K562 (cell line): ENCODE measurements at regions not wholly inside any gene's neighbourhood (a gene's known extent, or its start where the extent isn't known, plus 50 kb on each side); places are given as distances from the start of the nearest gene placed in this dataset.

Source experiments
- ATAC-seq: fragments of 200-7000 bp; cut with Tn5 transposase; 3 replicates; pipeline ENCODE4 v1.9.1; 2020; ENCODE audit warnings: moderate library complexity
- BruUV-seq: library from RNA; stranded (reverse); fragments of 400-500 nt; replicated peaks from 2 replicates; lab custom pipeline; 2021; lab: Mats Ljungman, UMichigan
- CTCF ChIA-PET: fragments of 300-600 bp; formaldehyde crosslinking; extraction: SDS; loops from one replicate; lab custom pipeline; 2021; ENCODE audit warnings: low intra/inter-chr PET ratio; lab: Yijun Ruan, JAX
- POLR2A ChIA-PET: fragments of 300-600, 350-650 bp; sonication (Branson Sonifier 250); formaldehyde crosslinking; extraction: SDS; loops from one replicate; lab custom pipeline; 2021; ENCODE audit warnings: antibody characterized with exemption, inconsistent platforms; lab: Yijun Ruan, JAX
- DNase-seq, 4 experiments: peaks; one replicate each; pipeline versions ENCODE4 v3.0.0 to v3.0.0-alpha.2; 2011 to 2018; ENCODE audit warnings: low spot score in 3 of 4, mixed read lengths in 3 of 4; ENCODE audit errors: extremely low read depth in 1 of 4
- FAIRE-seq: peaks from 2 replicates; lab custom pipeline; 2011; peaks lifted over from hg19 to GRCh38; lab: Jason Lieb, UNC
- H2AFZ ChIP-seq: 2 replicates; pipeline ENCODE4 v1.6.0; 2011; ENCODE audit warnings: low read depth, low read length, control low read depth, inconsistent platforms
- H3K27ac ChIP-seq: fragments of 200-600 bp; 3 replicates; pipeline ENCODE4 v1.8.0; 2011; ENCODE audit warnings: low read depth, mild to moderate bottlenecking, control low read depth, inconsistent platforms, low read length, moderate library complexity, mixed read lengths; ENCODE audit errors: extremely low read depth
- H3K27me3 ChIP-seq, 2 experiments: fragments of 300-600 bp in 1 of 2; 2 replicates in 1 of 2; 3 replicates in 1 of 2; pipeline versions ENCODE4 v1.6.0 to v1.8.0; 2011; ENCODE audit warnings: inconsistent platforms in 2 of 2, low read length in 2 of 2, mild to moderate bottlenecking in 1 of 2, mixed read lengths in 1 of 2, moderate library complexity in 1 of 2; ENCODE audit not compliant: control insufficient read depth in 2 of 2, insufficient read depth in 2 of 2
- H3K36me3 ChIP-seq: fragments of 300-600 bp; 3 replicates; pipeline ENCODE4 v1.8.0; 2011; ENCODE audit warnings: mild to moderate bottlenecking, low read length, inconsistent platforms; ENCODE audit not compliant: control insufficient read depth, insufficient read depth
- H3K4me1 ChIP-seq, 2 experiments: fragments of 200-600 bp in 1 of 2; replicated peaks in 1 of 2; 2 replicates in 1 of 2; 3 replicates in 1 of 2; pipeline versions ENCODE4 v1.5.1 to v1.8.0; 2011; ENCODE audit warnings: inconsistent platforms in 2 of 2, low read length in 2 of 2, mild to moderate bottlenecking in 1 of 2, mixed read lengths in 1 of 2, moderate library complexity in 1 of 2; ENCODE audit not compliant: control insufficient read depth in 2 of 2, insufficient read depth in 2 of 2
- H3K4me2 ChIP-seq: 2 replicates; pipeline ENCODE4 v1.6.1; 2011; ENCODE audit warnings: low read length, control low read depth, inconsistent platforms, mixed read lengths; ENCODE audit not compliant: insufficient read depth
- H3K4me3 ChIP-seq: fragments of 200-600 bp; sonication (generic), shearing (Covaris generic); 2 replicates; pipeline ENCODE4 v1.5.1; 2016; ENCODE audit warnings: control low read depth, inconsistent platforms
- H3K79me2 ChIP-seq: fragments of 200-600 bp; 3 replicates; pipeline ENCODE4 v1.8.0; 2011; ENCODE audit warnings: low read length, inconsistent platforms; ENCODE audit not compliant: control insufficient read depth, insufficient read depth
- H3K9ac ChIP-seq, 2 experiments: 2 replicates each; pipeline versions ENCODE4 v1.6.0 to v1.6.1; 2011; ENCODE audit warnings: low read depth in 2 of 2, low read length in 2 of 2, control low read depth in 1 of 2, inconsistent platforms in 1 of 2, mild to moderate bottlenecking in 1 of 2, mixed read lengths in 1 of 2; ENCODE audit not compliant: insufficient read depth in 1 of 2
- H3K9me1 ChIP-seq: one replicate; pipeline ENCODE4 v1.6.0; 2011; ENCODE audit warnings: inconsistent platforms, mild to moderate bottlenecking, low read length, moderate library complexity; ENCODE audit not compliant: control insufficient read depth, insufficient read depth
- H3K9me3 ChIP-seq: replicated peaks from 2 replicates; pipeline ENCODE4 v1.5.1; 2011; ENCODE audit warnings: low read depth, low read length, inconsistent platforms; ENCODE audit not compliant: control insufficient read depth, insufficient read depth
- H4K20me1 ChIP-seq: replicated peaks from 2 replicates; pipeline ENCODE4 v1.6.1; 2011; ENCODE audit warnings: low read length, inconsistent platforms, mixed read lengths; ENCODE audit not compliant: control insufficient read depth, insufficient read depth
- CBFA2T3 ChIP-seq: fragments of 450-650 bp; IDR thresholded peaks from 2 replicates; pipeline ENCODE4 v1.6.1; 2017
- CEBPB ChIP-seq: fragments of 450-650 bp; IDR thresholded peaks from 2 replicates; pipeline ENCODE4 v1.6.1; 2016; ENCODE audit warnings: missing genetic modification characterization, missing compliant biosample characterization
- E2F8 ChIP-seq: fragments of 450-650 bp; IDR thresholded peaks from 2 replicates; pipeline ENCODE4 v1.7.1; 2018; ENCODE audit warnings: mild to moderate bottlenecking, low read depth; ENCODE audit not compliant: partially characterized antibody
- HINFP ChIP-seq: fragments of 450-650 bp; conservative IDR thresholded peaks from 2 replicates; pipeline ENCODE4 v1.6.1; 2016; ENCODE audit warnings: missing genetic modification characterization, low read depth, mild to moderate bottlenecking, control low read depth, missing compliant biosample characterization
- MAFG ChIP-seq: fragments of 450-650 bp; conservative IDR thresholded peaks from 2 replicates; pipeline ENCODE4 v1.6.1; 2016; ENCODE audit warnings: missing genetic modification characterization, missing compliant biosample characterization
- NR1H2 ChIP-seq: sonication (generic); formaldehyde crosslinking; IDR thresholded peaks from 2 replicates; pipeline ENCODE4 v1.4.0; 2020; ENCODE audit warnings: mild to moderate bottlenecking, missing genetic modification reagents
- RCOR1 ChIP-seq, 2 experiments: IDR thresholded peaks; 2 replicates each; pipeline ENCODE4 v1.6.1; 2012; ENCODE audit warnings: low read depth in 2 of 2, low read length in 2 of 2, borderline replicate concordance in 1 of 2, improper control_type of control experiment in 1 of 2
- SREBF2 ChIP-seq: sonication (generic); formaldehyde crosslinking; IDR thresholded peaks from 2 replicates; pipeline ENCODE4 v1.4.0; 2020; ENCODE audit warnings: mild to moderate bottlenecking, missing genetic modification reagents
- STAT5B ChIP-seq: fragments of 250-450 bp; sonication (Bioruptor Pico); IDR thresholded peaks from 2 replicates; pipeline ENCODE4 v1.8.0; 2021; ENCODE audit warnings: mild to moderate bottlenecking, inconsistent platforms
- TAL1 ChIP-seq: fragments of 450-650 bp; IDR thresholded peaks from 2 replicates; pipeline ENCODE4 v1.6.1; 2016; ENCODE audit warnings: mild to moderate bottlenecking
- TCF3 ChIP-seq: sonication (generic); formaldehyde crosslinking; IDR thresholded peaks from 2 replicates; pipeline ENCODE4 v1.4.0; 2020; ENCODE audit warnings: mild to moderate bottlenecking, missing genetic modification reagents
- ZNF224 ChIP-seq: sonication (generic); formaldehyde crosslinking; IDR thresholded peaks from 2 replicates; pipeline ENCODE4 v1.8.0; 2022; ENCODE audit warnings: mild to moderate bottlenecking, missing genetic modification reagents
- ZNF444 ChIP-seq: fragments of 250-450 bp; sonication (Bioruptor Pico); IDR thresholded peaks from 2 replicates; pipeline ENCODE4 v1.4.0; 2020; ENCODE audit warnings: mild to moderate bottlenecking, moderate library complexity
- WGBS: fragments of 100-300 bp; shearing (Covaris generic); methylation state at CpG from one replicate; pipeline ENCODE4 v1.1.6; 2016; ENCODE audit warnings: low coverage, mixed read lengths; ENCODE audit not compliant: insufficient coverage; ENCODE audit errors: missing lambda C conversion rate; 5-methylcytosine and 5-hydroxymethylcytosine counted together
- in situ Hi-C: fragments of 300-500 bp; cut with MboI; formaldehyde crosslinking; loops from 4 replicates; pipeline ENCODE4 v1.15.0; 2018; ENCODE audit warnings: inconsistent platforms, mixed read lengths
- intact Hi-C: fragments of 100-400 bp; cut with micrococcal nuclease; formaldehyde crosslinking; loops from 2 replicates; pipeline ENCODE4 v1.14.2; 2022

- Histone ChIP-seq H2AFZ (no peak overlapping the region), H4K20me1 (no peaks in the 10 kb centered on the region), H3K27me3 (no peaks in the 10 kb centered on the region), H3K4me2 (no peak overlapping the region), H3K9me1 (no peaks in the 10 kb centered on the region), H3K9ac (no peak overlapping the region), H3K27ac (no peak overlapping the region), H3K4me1 (no peaks in the 10 kb centered on the region; a peak in 1 of 5 replicates), H3K36me3 (no peaks in the 10 kb centered on the region), H3K79me2 (no peaks in the 10 kb centered on the region), H3K9me3 (no peaks in the 10 kb centered on the region), H3K4me3 (no peak overlapping the region)
- in situ Hi-C loops (no loop called here), intact Hi-C loops (no loop called here)
- ChIA-PET POLR2A (no interaction called here), CTCF (no interaction called here)
- FAIRE-seq (no peak), DNase-seq (peak in 2 of 4 experiments; percentile 7 to 16), ATAC-seq (no peak)
- 0% methylated on average over 3 of the region's 3 CpGs for WGBS
- no TSS peak for BruUV-seq
- TF ChIP-seq CEBPB (tag) (no peak), CBFA2T3 (peak; percentile 52), TAL1 (0 out of 2 replicates have a peak, but pooled peaks have one; percentile 38), TCF3 (CRISPR knock-in tag) (peak; percentile 55; the same call in 1 of the 2 replicates)
These were observed 657.3 kb upstream of the COBL start for GRCh38 chr7:51973939-51974338.

- BruUV-seq: no TSS peak
- no peaks in the 10 kb centered on the region for H4K20me1 ChIP-seq
- H3K9me3 ChIP-seq: no peaks in the 10 kb centered on the region
- ChIA-PET CTCF (no interaction called here), POLR2A (no interaction called here)
- in situ Hi-C loops: no loop called here
- no peak overlapping the region for H3K4me2 ChIP-seq
- H3K4me3 ChIP-seq: no peak overlapping the region
- FAIRE-seq (no peak), DNase-seq (no peak), ATAC-seq (no peak)
- H3K27me3 ChIP-seq: no peaks in the 10 kb centered on the region
- no peaks in the 10 kb centered on the region; a peak in 1 of 5 replicates for H3K4me1 ChIP-seq
- TF ChIP-seq ZNF444 (CRISPR knock-in tag) (no peak), NR1H2 (no peak), STAT5B (CRISPR knock-in tag) (no peak), HINFP (no peak), SREBF2 (no peak), RCOR1 (IDR thresholded peaks at IDR 0.05; ENCODE audit: borderline replicate concordance in 1 of 2, low read depth in 2 of 2, low read length in 2 of 2) (no peak), ZNF224 (no peak), MAFG (tag) (no peak), E2F8 (no peak)
- no peak overlapping the region for H3K27ac ChIP-seq
- intact Hi-C loops: no loop called here
- H3K36me3 ChIP-seq: no peaks in the 10 kb centered on the region
- 0% methylated on average over 9 of the region's 10 CpGs for WGBS
- no peak overlapping the region for H2AFZ ChIP-seq
- H3K9ac ChIP-seq: no peak overlapping the region
- H3K79me2 ChIP-seq: no peaks in the 10 kb centered on the region
- H3K9me1 ChIP-seq: no peaks in the 10 kb centered on the region
These were observed 656.5 kb upstream of the COBL start for GRCh38 chr7:51973071-51973470.
